Spleen (tissue), 7 donors: ENCODE measurements at regions not wholly inside any gene's neighbourhood (a gene's known extent, or its start where the extent isn't known, plus 50 kb on each side); places are given as distances from the start of the nearest gene placed in this dataset.

Experiments used
- POLR2A ChIP-seq, 3 donors: fragments of 450-650 bp; IDR thresholded peaks; one replicate each; pipeline ENCODE4 v1.5.1; 2017; ENCODE audit warnings: antibody characterized with exemption in 3 of 3, mild to moderate bottlenecking in 1 of 3
- TF ChIP-seq, protein P1 (sequence below), 11 experiments: fragments of 200-600 bp in 7 of 11; fragments of 450-650 bp in 4 of 11; sonication (generic) in 4 of 11; IDR thresholded peaks in 8 of 11; conservative IDR thresholded peaks in 3 of 11; 1 replicate in 7 of 11; 2 replicates in 4 of 11; pipeline versions ENCODE4 v1.4.0 to v1.8.0; 2016 to 2021; ENCODE audit warnings: antibody characterized with exemption in 11 of 11, inconsistent platforms in 4 of 11, mild to moderate bottlenecking in 1 of 11
- donor health status: DM: no; HTN: no; CAD: no; lungs with moderate emphysema.
- donor health status: DM: no; HTN: no; CAD: no.
- donor health status: DM: no; HTN: no; CAD: no.

DNA sequence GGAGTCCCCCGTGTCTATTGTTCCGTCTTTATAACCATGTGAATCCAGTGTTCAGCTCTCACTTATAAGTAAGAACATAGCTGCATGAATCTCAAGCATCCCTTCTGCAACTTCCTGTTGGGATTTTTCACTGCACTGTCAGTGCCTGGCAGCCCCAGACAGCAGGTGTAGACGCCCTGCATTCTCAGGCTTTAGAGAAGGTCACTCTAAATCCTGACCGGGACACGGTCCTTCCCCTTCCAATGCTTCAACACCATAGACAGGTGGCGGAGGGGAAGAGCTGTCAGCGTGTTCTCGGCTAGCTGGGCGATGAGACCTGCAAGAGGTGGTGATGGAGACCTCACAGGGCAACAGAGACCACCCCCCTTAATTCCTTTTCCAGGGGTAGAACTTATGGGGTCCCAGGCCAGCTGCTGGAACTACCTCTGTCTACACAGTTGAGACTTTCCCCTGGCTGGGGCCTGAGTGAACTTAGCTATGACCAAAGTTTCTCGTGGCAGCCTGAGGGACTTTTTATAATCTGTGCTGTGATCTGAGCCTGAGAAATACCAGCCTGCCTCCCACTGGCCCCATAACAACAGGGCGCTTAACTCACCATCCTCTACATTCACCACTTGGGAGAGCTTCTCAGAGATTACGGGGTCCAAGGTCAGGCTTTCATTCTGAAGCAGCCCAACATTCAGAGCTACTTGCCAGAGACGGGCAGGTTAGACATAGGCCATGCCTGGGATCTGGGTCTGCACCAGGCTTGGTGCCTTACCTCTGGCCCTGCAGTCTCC lies 143.2 kb upstream of the TNRC6C start:
- TF ChIP-seq, protein P1, sequence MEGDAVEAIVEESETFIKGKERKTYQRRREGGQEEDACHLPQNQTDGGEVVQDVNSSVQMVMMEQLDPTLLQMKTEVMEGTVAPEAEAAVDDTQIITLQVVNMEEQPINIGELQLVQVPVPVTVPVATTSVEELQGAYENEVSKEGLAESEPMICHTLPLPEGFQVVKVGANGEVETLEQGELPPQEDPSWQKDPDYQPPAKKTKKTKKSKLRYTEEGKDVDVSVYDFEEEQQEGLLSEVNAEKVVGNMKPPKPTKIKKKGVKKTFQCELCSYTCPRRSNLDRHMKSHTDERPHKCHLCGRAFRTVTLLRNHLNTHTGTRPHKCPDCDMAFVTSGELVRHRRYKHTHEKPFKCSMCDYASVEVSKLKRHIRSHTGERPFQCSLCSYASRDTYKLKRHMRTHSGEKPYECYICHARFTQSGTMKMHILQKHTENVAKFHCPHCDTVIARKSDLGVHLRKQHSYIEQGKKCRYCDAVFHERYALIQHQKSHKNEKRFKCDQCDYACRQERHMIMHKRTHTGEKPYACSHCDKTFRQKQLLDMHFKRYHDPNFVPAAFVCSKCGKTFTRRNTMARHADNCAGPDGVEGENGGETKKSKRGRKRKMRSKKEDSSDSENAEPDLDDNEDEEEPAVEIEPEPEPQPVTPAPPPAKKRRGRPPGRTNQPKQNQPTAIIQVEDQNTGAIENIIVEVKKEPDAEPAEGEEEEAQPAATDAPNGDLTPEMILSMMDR (IDR thresholded peaks at IDR 0.05 in 8 of 11, conservative IDR thresholded peaks at IDR 0.05 in 3 of 11) = no peak
- TF ChIP-seq POLR2A (IDR thresholded peaks at IDR 0.05) = no peak
